Fibroblast of lung (primary cell): ENCODE measurements at regions not wholly inside any gene's neighbourhood (a gene's known extent, or its start where the extent isn't known, plus 50 kb on each side); places are given as distances from the start of the nearest gene placed in this dataset.

Experiments used
- DNase-seq, 2 donors: peaks; one replicate each; pipeline versions ENCODE4 v3.0.0 to v3.0.0-alpha.2; 2010; ENCODE audit warnings: low read depth in 2 of 2
- H2AFZ ChIP-seq: 2 replicates; pipeline ENCODE4 v1.5.1; 2012; ENCODE audit warnings: low read length, control low read depth, inconsistent platforms
- H3K27ac ChIP-seq: 2 replicates; pipeline ENCODE4 v1.5.1; 2011; ENCODE audit warnings: low read length, control low read depth; ENCODE audit not compliant: insufficient read depth
- H3K27me3 ChIP-seq: 2 replicates; pipeline ENCODE4 v1.5.1; 2011; ENCODE audit warnings: mild to moderate bottlenecking, low read length; ENCODE audit not compliant: control insufficient read depth, insufficient read depth
- H3K36me3 ChIP-seq: 2 replicates; pipeline ENCODE4 v1.5.1; 2011; ENCODE audit warnings: low read length; ENCODE audit not compliant: control insufficient read depth, insufficient read depth
- H3K4me1 ChIP-seq: 2 replicates; pipeline ENCODE4 v1.5.1; 2011; ENCODE audit warnings: low read length; ENCODE audit not compliant: control insufficient read depth, insufficient read depth; ENCODE audit errors: extremely low read depth
- H3K4me2 ChIP-seq: 2 replicates; pipeline ENCODE4 v1.5.1; 2011; ENCODE audit warnings: low read length, control low read depth; ENCODE audit not compliant: insufficient read depth; ENCODE audit errors: extremely low read depth
- H3K4me3 ChIP-seq, 4 experiments: fragments of 200-600 bp in 1 of 4; sonication (generic) in 1 of 4; replicated peaks in 1 of 4; 2 replicates each; pipeline ENCODE4 v1.5.1; 2011 to 2016; ENCODE audit warnings: low read length in 4 of 4, low read depth in 3 of 4, mild to moderate bottlenecking in 3 of 4, control low read depth in 2 of 4, inconsistent platforms in 1 of 4, mixed read lengths in 1 of 4; ENCODE audit not compliant: insufficient read depth in 1 of 4; ENCODE audit errors: control extremely low read depth in 1 of 4
- H3K79me2 ChIP-seq: 2 replicates; pipeline ENCODE4 v1.5.1; 2012; ENCODE audit warnings: mild to moderate bottlenecking, low read length, inconsistent platforms; ENCODE audit not compliant: control insufficient read depth, insufficient read depth
- H3K9ac ChIP-seq: 2 replicates; pipeline ENCODE4 v1.5.1; 2011; ENCODE audit warnings: mild to moderate bottlenecking, low read length, control low read depth; ENCODE audit not compliant: insufficient read depth
- H3K9me3 ChIP-seq: 2 replicates; pipeline ENCODE4 v1.5.1; 2012; ENCODE audit warnings: low read depth, low read length; ENCODE audit not compliant: control insufficient read depth, insufficient read depth
- H4K20me1 ChIP-seq: 2 replicates; pipeline ENCODE4 v1.5.1; 2011; ENCODE audit warnings: low read length; ENCODE audit not compliant: control insufficient read depth, insufficient read depth; ENCODE audit errors: extremely low read depth
- EZH2 ChIP-seq: IDR thresholded peaks from 2 replicates; pipeline ENCODE4 v1.5.1; 2012; ENCODE audit warnings: low read length, control low read depth, mild to moderate bottlenecking; ENCODE audit errors: missing control alignments
- TF ChIP-seq, protein P1 (sequence below), 2 donors: IDR thresholded peaks in 1 of 2; conservative IDR thresholded peaks in 1 of 2; 1 replicate in 1 of 2; 2 replicates in 1 of 2; pipeline ENCODE4 v1.5.1; 2011 to 2012; ENCODE audit warnings: low read length in 2 of 2, control low read depth in 1 of 2, inconsistent platforms in 1 of 2, low read depth in 1 of 2, mild to moderate bottlenecking in 1 of 2

DNA sequence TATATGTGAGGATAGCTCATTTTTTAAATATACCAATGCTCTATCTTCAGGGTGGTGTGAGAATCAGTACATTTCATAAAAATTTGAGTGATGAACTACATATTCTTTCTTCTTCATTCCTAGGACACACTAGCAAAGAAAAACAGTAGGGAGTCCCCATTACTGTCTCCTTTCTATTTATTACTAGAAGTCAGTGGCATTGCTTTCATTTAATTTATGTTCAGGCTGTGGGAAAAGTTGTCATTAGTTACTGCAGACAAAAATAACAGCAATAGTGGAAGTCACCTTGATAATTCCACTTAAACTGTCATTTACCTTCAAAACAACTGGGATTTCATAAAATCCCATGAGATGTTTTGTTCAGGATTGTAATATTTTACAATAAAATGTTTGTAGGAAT is 446.4 kb downstream of the GBE1 start:
- Histone ChIP-seq H3K4me2 (no peak overlapping the region), H4K20me1 (no peaks in the 10 kb centered on the region), H3K27ac (no peak overlapping the region), H2AFZ (no peak overlapping the region), H3K9ac (no peak overlapping the region), H3K9me3 (no peaks in the 10 kb centered on the region), H3K36me3 (no peaks in the 10 kb centered on the region), H3K4me3 (no peak overlapping the region), H3K4me1 (no peaks in the 10 kb centered on the region), H3K79me2 (no peaks in the 10 kb centered on the region), H3K27me3 (no peaks in the 10 kb centered on the region)
- DNase-seq, result no peak
- TF ChIP-seq EZH2, result no peak
- TF ChIP-seq, protein P1, sequence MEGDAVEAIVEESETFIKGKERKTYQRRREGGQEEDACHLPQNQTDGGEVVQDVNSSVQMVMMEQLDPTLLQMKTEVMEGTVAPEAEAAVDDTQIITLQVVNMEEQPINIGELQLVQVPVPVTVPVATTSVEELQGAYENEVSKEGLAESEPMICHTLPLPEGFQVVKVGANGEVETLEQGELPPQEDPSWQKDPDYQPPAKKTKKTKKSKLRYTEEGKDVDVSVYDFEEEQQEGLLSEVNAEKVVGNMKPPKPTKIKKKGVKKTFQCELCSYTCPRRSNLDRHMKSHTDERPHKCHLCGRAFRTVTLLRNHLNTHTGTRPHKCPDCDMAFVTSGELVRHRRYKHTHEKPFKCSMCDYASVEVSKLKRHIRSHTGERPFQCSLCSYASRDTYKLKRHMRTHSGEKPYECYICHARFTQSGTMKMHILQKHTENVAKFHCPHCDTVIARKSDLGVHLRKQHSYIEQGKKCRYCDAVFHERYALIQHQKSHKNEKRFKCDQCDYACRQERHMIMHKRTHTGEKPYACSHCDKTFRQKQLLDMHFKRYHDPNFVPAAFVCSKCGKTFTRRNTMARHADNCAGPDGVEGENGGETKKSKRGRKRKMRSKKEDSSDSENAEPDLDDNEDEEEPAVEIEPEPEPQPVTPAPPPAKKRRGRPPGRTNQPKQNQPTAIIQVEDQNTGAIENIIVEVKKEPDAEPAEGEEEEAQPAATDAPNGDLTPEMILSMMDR (conservative IDR thresholded peaks at IDR 0.05 in 1 of 2, IDR thresholded peaks at IDR 0.05 in 1 of 2; ENCODE audit: low read depth in 1 of 2, low read length in 2 of 2), result no peak

GRCh38 chr3:81311321-81311720 is 450.1 kb downstream of the GBE1 start:
- Histone ChIP-seq H3K4me1 (no peaks in the 10 kb centered on the region), H4K20me1 (no peaks in the 10 kb centered on the region), H3K4me2 (no peak overlapping the region), H3K9ac (no peak overlapping the region), H3K27ac (no peak overlapping the region), H2AFZ (no peak overlapping the region), H3K9me3 (no peaks in the 10 kb centered on the region), H3K27me3 (no peaks in the 10 kb centered on the region), H3K4me3 (no peak overlapping the region), H3K79me2 (no peaks in the 10 kb centered on the region), H3K36me3 (no peaks in the 10 kb centered on the region)
- DNase-seq, result no peak
- TF ChIP-seq, protein P1 (conservative IDR thresholded peaks at IDR 0.05 in 1 of 2, IDR thresholded peaks at IDR 0.05 in 1 of 2; ENCODE audit: low read depth in 1 of 2, low read length in 2 of 2), result no peak
- TF ChIP-seq EZH2, result no peak

DNA sequence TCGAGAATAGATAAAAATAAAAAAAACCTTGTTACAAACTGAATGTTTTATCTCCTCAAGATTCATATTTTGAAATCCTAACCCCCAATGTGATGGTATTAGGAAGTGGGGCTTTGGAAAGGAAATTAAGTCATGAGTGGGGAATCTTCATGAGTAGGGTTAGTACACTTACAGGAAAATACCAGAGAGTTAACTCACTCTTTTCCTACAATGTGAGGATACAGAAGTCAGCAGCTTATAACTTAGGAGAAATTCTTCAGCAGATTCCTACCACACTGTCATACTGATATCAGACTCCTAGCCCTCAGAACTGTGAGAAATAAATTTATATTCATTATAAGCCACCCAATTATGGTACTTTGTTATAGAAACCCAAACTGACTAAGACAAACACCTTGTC is 453.1 kb downstream of the GBE1 start:
- H3K4me2 ChIP-seq, result no peak overlapping the region

More for the DNA sequence above, 453.1 kb downstream of the GBE1 start:
- Histone ChIP-seq H2AFZ (no peak overlapping the region), H3K4me3 (no peak overlapping the region), H3K36me3 (no peaks in the 10 kb centered on the region), H4K20me1 (no peaks in the 10 kb centered on the region), H3K9ac (no peak overlapping the region), H3K9me3 (no peaks in the 10 kb centered on the region), H3K27ac (no peak overlapping the region), H3K4me1 (no peaks in the 10 kb centered on the region), H3K27me3 (no peaks in the 10 kb centered on the region), H3K79me2 (no peaks in the 10 kb centered on the region)
- peak in 1 of 2 donors; percentile 69 for DNase-seq
- TF ChIP-seq, protein P1 (conservative IDR thresholded peaks at IDR 0.05 in 1 of 2, IDR thresholded peaks at IDR 0.05 in 1 of 2; ENCODE audit: low read depth in 1 of 2, low read length in 2 of 2), result no peak
- TF ChIP-seq EZH2, result no peak
